HFFc6 (cell line): ENCODE measurements at regions not wholly inside any gene's neighbourhood (a gene's known extent, or its start where the extent isn't known, plus 50 kb on each side); places are given as distances from the start of the nearest gene placed in this dataset.

Source experiments
- DNase-seq: peaks from one replicate; pipeline ENCODE4 v3.0.0-alpha.2; 2018
- H3K27ac Mint-ChIP-seq: 2 replicates; pipeline ENCODE4 v1.8.0; 2020; ENCODE audit warnings: mild to moderate bottlenecking, mixed read lengths
- H3K27me3 Mint-ChIP-seq: 2 replicates; pipeline ENCODE4 v1.8.0; 2021; ENCODE audit warnings: mild to moderate bottlenecking, moderate library complexity, mixed read lengths; ENCODE audit not compliant: insufficient read depth
- H3K36me3 Mint-ChIP-seq: 2 replicates; pipeline ENCODE4 v1.8.0; 2021; ENCODE audit warnings: low read depth, mixed read lengths
- H3K4me1 Mint-ChIP-seq: 2 replicates; pipeline ENCODE4 v1.8.0; 2020; ENCODE audit warnings: low read depth, mixed read lengths
- H3K4me3 Mint-ChIP-seq: 2 replicates; pipeline ENCODE4 v1.8.0; 2020; ENCODE audit warnings: mild to moderate bottlenecking, moderate library complexity, mixed read lengths
- H3K9me3 Mint-ChIP-seq: 2 replicates; pipeline ENCODE4 v1.8.0; 2020; ENCODE audit warnings: mild to moderate bottlenecking, mixed read lengths
- CTCF ChIP-seq: fragments of 200-600 bp; sonication (generic); IDR thresholded peaks from 2 replicates; pipeline ENCODE4 v1.5.0; 2021; ENCODE audit warnings: antibody characterized with exemption, mild to moderate bottlenecking

- H3K9me3 Mint-ChIP-seq: no peaks in the 10 kb centered on the region
- peaks cover 10% of the 10 kb centered on the region for H3K27me3 Mint-ChIP-seq
- H3K27ac Mint-ChIP-seq: peak overlapping the region; percentile 73; the same call in 1 of the 2 replicates
- peaks cover 16% of the 10 kb centered on the region for H3K4me1 Mint-ChIP-seq
- H3K36me3 Mint-ChIP-seq: no peaks in the 10 kb centered on the region
- DNase-seq: peak; percentile 49
- H3K4me3 Mint-ChIP-seq: peak overlapping the region; percentile 3; the same call in 1 of the 2 replicates
- no peak for TF ChIP-seq CTCF
These were observed 92.4 kb upstream of the HES1 start for GRCh38 chr3:194043516-194043915.

GRCh38 chr3:194045289-194045688 is 90.7 kb upstream of the HES1 start:
- Mint-ChIP-seq H3K27ac (no peak overlapping the region), H3K27me3 (peaks cover 5% of the 10 kb centered on the region), H3K4me1 (peaks cover 16% of the 10 kb centered on the region), H3K4me3 (no peak overlapping the region), H3K36me3 (peaks cover 2% of the 10 kb centered on the region; the same call in 1 of the 2 replicates), H3K9me3 (peaks cover 2% of the 10 kb centered on the region)
- no peak for TF ChIP-seq CTCF
- no peak for DNase-seq

- no peak overlapping the region for H3K27ac Mint-ChIP-seq
- no peak overlapping the region for H3K4me3 Mint-ChIP-seq
- H3K27me3 Mint-ChIP-seq: peaks cover 7% of the 10 kb centered on the region
- peaks cover 16% of the 10 kb centered on the region for H3K4me1 Mint-ChIP-seq
- DNase-seq: no peak
- TF ChIP-seq CTCF: no peak
- peaks cover 9% of the 10 kb centered on the region for H3K9me3 Mint-ChIP-seq
- H3K36me3 Mint-ChIP-seq: peaks cover 8% of the 10 kb centered on the region; the same call in 1 of the 2 replicates
These were observed 90.0 kb upstream of the HES1 start for GRCh38 chr3:194045919-194046318.

- Mint-ChIP-seq H3K27me3 (peaks cover 12% of the 10 kb centered on the region), H3K27ac (no peak overlapping the region), H3K9me3 (peaks cover 12% of the 10 kb centered on the region), H3K36me3 (peaks cover 8% of the 10 kb centered on the region; the same call in 1 of the 2 replicates), H3K4me1 (peaks cover 16% of the 10 kb centered on the region), H3K4me3 (no peak overlapping the region)
- no peak for TF ChIP-seq CTCF
- no peak for DNase-seq
These were observed 89.4 kb upstream of the HES1 start for GRCh38 chr3:194046531-194046930.

- no peak for DNase-seq
- peaks cover 12% of the 10 kb centered on the region for H3K9me3 Mint-ChIP-seq
- peaks cover 18% of the 10 kb centered on the region for H3K27me3 Mint-ChIP-seq
- TF ChIP-seq CTCF: no peak
- H3K27ac Mint-ChIP-seq: no peak overlapping the region
- peaks cover 16% of the 10 kb centered on the region for H3K4me1 Mint-ChIP-seq
- H3K36me3 Mint-ChIP-seq: peaks cover 8% of the 10 kb centered on the region; the same call in 1 of the 2 replicates
- no peak overlapping the region for H3K4me3 Mint-ChIP-seq
These were observed 88.8 kb upstream of the HES1 start for GRCh38 chr3:194046995-194047645.
